K562 (cell line): ENCODE measurements at regions not wholly inside any gene's neighbourhood (a gene's known extent, or its start where the extent isn't known, plus 50 kb on each side); places are given as distances from the start of the nearest gene placed in this dataset.

Experiments used
- ATAC-seq: fragments of 200-7000 bp; cut with Tn5 transposase; 3 replicates; pipeline ENCODE4 v1.9.1; 2020; ENCODE audit warnings: moderate library complexity
- BruUV-seq: library from RNA; stranded (reverse); fragments of 400-500 nt; replicated peaks from 2 replicates; lab custom pipeline; 2021; lab: Mats Ljungman, UMichigan
- CTCF ChIA-PET: fragments of 300-600 bp; formaldehyde crosslinking; extraction: SDS; loops from one replicate; lab custom pipeline; 2021; ENCODE audit warnings: low intra/inter-chr PET ratio; lab: Yijun Ruan, JAX
- POLR2A ChIA-PET: fragments of 300-600, 350-650 bp; sonication (Branson Sonifier 250); formaldehyde crosslinking; extraction: SDS; loops from one replicate; lab custom pipeline; 2021; ENCODE audit warnings: antibody characterized with exemption, inconsistent platforms; lab: Yijun Ruan, JAX
- DNase-seq, 4 experiments: peaks; one replicate each; pipeline versions ENCODE4 v3.0.0 to v3.0.0-alpha.2; 2011 to 2018; ENCODE audit warnings: low spot score in 3 of 4, mixed read lengths in 3 of 4; ENCODE audit errors: extremely low read depth in 1 of 4
- FAIRE-seq: peaks from 2 replicates; lab custom pipeline; 2011; peaks lifted over from hg19 to GRCh38; lab: Jason Lieb, UNC
- H2AFZ ChIP-seq: 2 replicates; pipeline ENCODE4 v1.6.0; 2011; ENCODE audit warnings: low read depth, low read length, control low read depth, inconsistent platforms
- H3K27ac ChIP-seq: fragments of 200-600 bp; 3 replicates; pipeline ENCODE4 v1.8.0; 2011; ENCODE audit warnings: low read depth, mild to moderate bottlenecking, control low read depth, inconsistent platforms, low read length, moderate library complexity, mixed read lengths; ENCODE audit errors: extremely low read depth
- H3K27me3 ChIP-seq, 2 experiments: fragments of 300-600 bp in 1 of 2; 2 replicates in 1 of 2; 3 replicates in 1 of 2; pipeline versions ENCODE4 v1.6.0 to v1.8.0; 2011; ENCODE audit warnings: inconsistent platforms in 2 of 2, low read length in 2 of 2, mild to moderate bottlenecking in 1 of 2, mixed read lengths in 1 of 2, moderate library complexity in 1 of 2; ENCODE audit not compliant: control insufficient read depth in 2 of 2, insufficient read depth in 2 of 2
- H3K36me3 ChIP-seq: fragments of 300-600 bp; 3 replicates; pipeline ENCODE4 v1.8.0; 2011; ENCODE audit warnings: mild to moderate bottlenecking, low read length, inconsistent platforms; ENCODE audit not compliant: control insufficient read depth, insufficient read depth
- H3K4me1 ChIP-seq, 2 experiments: fragments of 200-600 bp in 1 of 2; replicated peaks in 1 of 2; 2 replicates in 1 of 2; 3 replicates in 1 of 2; pipeline versions ENCODE4 v1.5.1 to v1.8.0; 2011; ENCODE audit warnings: inconsistent platforms in 2 of 2, low read length in 2 of 2, mild to moderate bottlenecking in 1 of 2, mixed read lengths in 1 of 2, moderate library complexity in 1 of 2; ENCODE audit not compliant: control insufficient read depth in 2 of 2, insufficient read depth in 2 of 2
- H3K4me2 ChIP-seq: 2 replicates; pipeline ENCODE4 v1.6.1; 2011; ENCODE audit warnings: low read length, control low read depth, inconsistent platforms, mixed read lengths; ENCODE audit not compliant: insufficient read depth
- H3K4me3 ChIP-seq: fragments of 200-600 bp; sonication (generic), shearing (Covaris generic); 2 replicates; pipeline ENCODE4 v1.5.1; 2016; ENCODE audit warnings: control low read depth, inconsistent platforms
- H3K79me2 ChIP-seq: fragments of 200-600 bp; 3 replicates; pipeline ENCODE4 v1.8.0; 2011; ENCODE audit warnings: low read length, inconsistent platforms; ENCODE audit not compliant: control insufficient read depth, insufficient read depth
- H3K9ac ChIP-seq, 2 experiments: 2 replicates each; pipeline versions ENCODE4 v1.6.0 to v1.6.1; 2011; ENCODE audit warnings: low read depth in 2 of 2, low read length in 2 of 2, control low read depth in 1 of 2, inconsistent platforms in 1 of 2, mild to moderate bottlenecking in 1 of 2, mixed read lengths in 1 of 2; ENCODE audit not compliant: insufficient read depth in 1 of 2
- H3K9me1 ChIP-seq: one replicate; pipeline ENCODE4 v1.6.0; 2011; ENCODE audit warnings: inconsistent platforms, mild to moderate bottlenecking, low read length, moderate library complexity; ENCODE audit not compliant: control insufficient read depth, insufficient read depth
- H3K9me3 ChIP-seq: replicated peaks from 2 replicates; pipeline ENCODE4 v1.5.1; 2011; ENCODE audit warnings: low read depth, low read length, inconsistent platforms; ENCODE audit not compliant: control insufficient read depth, insufficient read depth
- H4K20me1 ChIP-seq: replicated peaks from 2 replicates; pipeline ENCODE4 v1.6.1; 2011; ENCODE audit warnings: low read length, inconsistent platforms, mixed read lengths; ENCODE audit not compliant: control insufficient read depth, insufficient read depth
- ETV6 ChIP-seq, 3 experiments: fragments of 150-350 bp in 1 of 3; sonication (generic) in 1 of 3; formaldehyde crosslinking in 1 of 3; IDR thresholded peaks; 2 replicates each; pipeline versions ENCODE4 v1.6.1 to v1.8.0; 2014 to 2022; ENCODE audit warnings: borderline replicate concordance in 2 of 3, low read depth in 2 of 3, antibody characterized with exemption in 1 of 3, low read length in 1 of 3, mild to moderate bottlenecking in 1 of 3, missing genetic modification reagents in 1 of 3
- IRF2 ChIP-seq: sonication (generic); formaldehyde crosslinking; IDR thresholded peaks from 2 replicates; pipeline ENCODE4 v1.8.1; 2022; ENCODE audit warnings: mild to moderate bottlenecking, missing genetic modification reagents
- NKRF ChIP-seq: fragments of 450-650 bp; IDR thresholded peaks from 2 replicates; pipeline ENCODE4 v1.6.1; 2016; ENCODE audit warnings: borderline replicate concordance
- NR3C1 ChIP-seq: sonication (generic); formaldehyde crosslinking; IDR thresholded peaks from 2 replicates; pipeline ENCODE4 v1.8.1; 2022; ENCODE audit warnings: missing genetic modification reagents
- NR4A1 ChIP-seq, 2 experiments: fragments of 250-450 bp in 1 of 2; fragments of 450-650 bp in 1 of 2; sonication (Bioruptor Pico) in 1 of 2; IDR thresholded peaks; 2 replicates each; pipeline versions ENCODE4 v1.4.0 to v1.6.1; 2016 to 2020; ENCODE audit warnings: mild to moderate bottlenecking in 2 of 2, missing compliant biosample characterization in 1 of 2, missing genetic modification characterization in 1 of 2, moderate library complexity in 1 of 2
- STAT6 ChIP-seq: sonication (generic); formaldehyde crosslinking; IDR thresholded peaks from 2 replicates; pipeline ENCODE4 v1.8.1; 2023; ENCODE audit warnings: mild to moderate bottlenecking, missing genetic modification reagents
- U2AF1 ChIP-seq: fragments of 200-400 bp; formaldehyde crosslinking; optimal IDR thresholded peaks from 2 replicates; pipeline ENCODE3; 2017; ENCODE audit warnings: mild to moderate bottlenecking, low read depth, low read length, moderate library complexity
- ZKSCAN1 ChIP-seq: fragments of 150-350 bp; IDR thresholded peaks from 2 replicates; pipeline ENCODE4 v1.6.1; 2016; ENCODE audit warnings: low read depth, low read length
- ZNF124 ChIP-seq: sonication (generic); formaldehyde crosslinking; IDR thresholded peaks from 2 replicates; pipeline ENCODE4 v1.8.1; 2022; ENCODE audit warnings: missing genetic modification reagents
- ZNF280B ChIP-seq: fragments of 250-450 bp; sonication (Bioruptor Pico); IDR thresholded peaks from 2 replicates; pipeline ENCODE4 v1.5.1; 2021; ENCODE audit warnings: mild to moderate bottlenecking
- ZNF518B ChIP-seq: fragments of 250-450 bp; sonication (Bioruptor Pico); IDR thresholded peaks from 2 replicates; pipeline ENCODE4 v1.5.0; 2021; ENCODE audit warnings: mild to moderate bottlenecking, moderate library complexity
- ZNF780A ChIP-seq: fragments of 250-450 bp; sonication (Bioruptor Pico); IDR thresholded peaks from 2 replicates; pipeline ENCODE4 v1.5.0; 2021; ENCODE audit warnings: mild to moderate bottlenecking
- WGBS: fragments of 100-300 bp; shearing (Covaris generic); methylation state at CpG from one replicate; pipeline ENCODE4 v1.1.6; 2016; ENCODE audit warnings: low coverage, mixed read lengths; ENCODE audit not compliant: insufficient coverage; ENCODE audit errors: missing lambda C conversion rate; 5-methylcytosine and 5-hydroxymethylcytosine counted together
- in situ Hi-C: fragments of 300-500 bp; cut with MboI; formaldehyde crosslinking; loops from 4 replicates; pipeline ENCODE4 v1.15.0; 2018; ENCODE audit warnings: inconsistent platforms, mixed read lengths
- intact Hi-C: fragments of 100-400 bp; cut with micrococcal nuclease; formaldehyde crosslinking; loops from 2 replicates; pipeline ENCODE4 v1.14.2; 2022

- no TSS peak for BruUV-seq
- Histone ChIP-seq H3K4me3 (no peak overlapping the region), H3K36me3 (no peaks in the 10 kb centered on the region), H3K9ac (no peak overlapping the region), H3K4me2 (no peak overlapping the region), H4K20me1 (no peaks in the 10 kb centered on the region), H3K79me2 (no peaks in the 10 kb centered on the region), H3K27ac (no peak overlapping the region), H2AFZ (no peak overlapping the region), H3K27me3 (no peaks in the 10 kb centered on the region), H3K9me3 (no peaks in the 10 kb centered on the region), H3K4me1 (no peaks in the 10 kb centered on the region), H3K9me1 (no peaks in the 10 kb centered on the region)
- no peak for DNase-seq
- no peak for ATAC-seq
- no peak for FAIRE-seq
- WGBS = 4% methylated on average over 2 of the region's 2 CpGs
- in situ Hi-C loops = no loop called here
- POLR2A ChIA-PET = no interaction called here
- CTCF ChIA-PET = no interaction called here
- intact Hi-C loops = no loop called here
- TF ChIP-seq NR3C1 (CRISPR knock-in tag) (no peak), ZNF280B (CRISPR knock-in tag) (no peak), STAT6 (CRISPR knock-in tag) (no peak), IRF2 (no peak), ZKSCAN1 (no peak), ZNF518B (CRISPR knock-in tag) (no peak), NKRF (no peak), ETV6 (IDR thresholded peaks at IDR 0.05; ENCODE audit: borderline replicate concordance in 1 of 2, low read depth in 2 of 2, low read length in 1 of 2) (no peak), ETV6 (CRISPR knock-in tag; IDR thresholded peaks at IDR 0.05; ENCODE audit: borderline replicate concordance) (no peak), ZNF780A (CRISPR knock-in tag) (no peak), ZNF124 (no peak), U2AF1 (no peak), NR4A1 (CRISPR knock-in tag; IDR thresholded peaks at IDR 0.05) (no peak), NR4A1 (tag; IDR thresholded peaks at IDR 0.05) (no peak)
These were observed 810.4 kb upstream of the KIF2B start for GRCh38 chr17:53012364-53012763.
